HG03097 (cell line): ENCODE measurements at regions not wholly inside any gene's neighbourhood (a gene's known extent, or its start where the extent isn't known, plus 50 kb on each side); places are given as distances from the start of the nearest gene placed in this dataset.

Experiments
- ATAC-seq: cut with Tn5 transposase; IDR thresholded peaks from one replicate; pipeline ENCODE4 v1.9.1; 2021; ENCODE audit not compliant: unreplicated experiment, low FRiP score

DNA sequence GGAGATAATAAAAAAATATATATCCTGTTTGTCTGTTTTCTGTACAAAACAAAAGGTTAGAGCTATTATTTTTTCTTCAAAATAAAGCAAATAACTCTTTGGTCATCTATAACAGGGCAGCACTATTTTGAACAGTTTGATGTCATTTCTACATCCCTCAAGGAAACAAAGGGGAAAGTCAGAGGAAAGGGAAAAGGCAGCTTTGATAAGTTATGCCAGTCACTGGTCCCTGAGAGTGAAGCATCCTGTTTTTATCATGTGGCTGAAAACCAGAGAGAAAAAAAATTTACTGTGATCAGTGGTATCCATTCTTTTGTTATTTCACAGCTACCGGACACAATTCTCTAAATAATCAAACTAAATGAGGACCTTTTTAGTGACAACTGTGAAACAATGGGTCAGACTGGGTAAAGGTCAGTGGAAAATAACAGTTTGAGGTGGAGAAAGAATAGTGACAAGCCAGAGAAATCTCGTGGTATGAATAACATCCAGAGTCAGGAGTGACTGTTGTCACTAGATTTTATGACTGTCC, 356.0 kb downstream of the HDGFL1 start:
- ATAC-seq, result no peak

DNA sequence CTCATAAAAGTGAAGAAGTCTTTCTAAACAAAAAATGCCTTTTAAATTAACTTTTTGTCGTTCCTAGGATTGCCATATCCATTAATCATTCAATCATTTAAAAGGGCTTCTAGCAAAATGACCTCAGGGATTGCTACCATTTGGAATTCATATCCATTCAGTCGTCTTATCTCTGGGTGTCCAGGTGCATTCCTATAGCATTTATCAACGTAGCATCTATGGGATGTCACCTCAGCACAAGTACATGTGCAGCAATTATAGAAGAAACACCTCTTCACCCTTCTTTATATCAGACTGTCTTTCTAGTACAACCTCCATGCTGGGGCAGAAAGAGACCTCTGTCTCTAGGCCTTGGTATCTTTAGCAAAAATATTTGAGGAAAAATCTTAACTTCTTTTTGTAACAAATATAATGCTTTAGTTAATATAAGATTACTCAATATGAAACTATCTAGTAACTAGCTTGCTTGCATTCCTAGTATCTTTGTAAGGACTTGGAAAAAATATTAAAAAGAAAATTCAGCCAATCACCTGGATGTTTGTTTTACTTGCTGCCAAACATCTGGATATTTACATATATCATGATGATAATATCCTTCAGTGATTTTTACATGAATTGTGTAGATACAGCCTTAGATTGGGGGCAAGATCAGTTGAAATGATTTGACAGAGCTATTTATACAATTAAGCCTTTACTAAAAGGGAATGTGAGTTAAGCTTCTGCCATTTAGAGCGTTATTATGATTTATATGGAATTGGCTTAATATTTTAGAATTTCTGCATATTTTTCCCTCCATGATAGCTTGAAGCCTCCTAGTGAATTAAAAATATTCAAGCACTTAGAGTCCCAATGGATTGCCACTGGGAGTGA, 356.8 kb downstream of the HDGFL1 start:
- no peak for ATAC-seq

DNA sequence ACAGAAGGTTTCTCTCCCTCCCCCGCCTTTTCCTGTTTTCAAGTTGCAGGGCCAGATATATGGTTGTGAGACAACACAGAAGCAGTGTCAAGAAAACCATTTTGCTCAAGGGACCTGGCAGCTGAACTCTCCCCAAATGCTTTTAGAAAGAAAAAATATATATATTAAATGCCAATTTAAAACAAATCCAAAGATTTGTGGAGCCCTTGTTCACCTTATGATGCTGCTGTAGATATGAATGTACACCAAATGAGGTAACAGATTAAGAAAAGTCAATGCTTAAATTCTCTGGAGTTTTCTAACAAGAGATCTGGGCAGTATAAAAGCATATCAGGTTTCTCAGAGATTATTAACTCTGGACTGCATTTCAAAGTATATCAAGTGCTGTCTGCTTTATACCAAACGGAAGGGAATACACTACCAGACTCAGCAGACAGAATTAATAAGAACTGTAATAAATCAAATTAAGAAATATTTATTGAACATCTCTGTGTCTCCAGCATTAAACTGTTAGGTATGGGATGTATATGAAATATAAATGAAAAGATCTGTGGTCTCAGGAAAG, 357.5 kb downstream of the HDGFL1 start:
- ATAC-seq, result no peak

DNA sequence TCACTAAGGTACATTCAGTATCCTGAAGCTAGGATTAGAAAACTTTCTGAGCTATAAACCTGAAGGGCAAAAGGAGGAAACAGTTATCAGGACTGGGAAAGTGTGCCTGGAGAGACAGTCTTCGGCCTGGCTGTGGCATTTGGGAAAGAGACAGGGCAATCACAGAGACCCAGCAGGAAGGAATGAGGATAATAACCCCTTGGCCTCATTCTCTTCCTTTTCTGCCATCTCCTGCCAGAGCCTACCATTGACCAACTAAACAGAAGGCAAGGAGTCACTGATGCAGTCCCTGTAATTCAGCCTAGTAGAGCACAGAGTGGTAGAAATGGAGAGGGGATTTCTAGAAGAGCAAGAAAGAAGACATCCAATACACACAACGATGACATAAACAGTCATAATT, 359.4 kb downstream of the HDGFL1 start:
- ATAC-seq, result no peak

GRCh38 chr6:22929311-22929985, 360.1 kb downstream of the HDGFL1 start:
- no peak for ATAC-seq

- ATAC-seq, result no peak
Observed at GRCh38 chr6:22940581-22941290, 371.4 kb downstream of the HDGFL1 start.

DNA sequence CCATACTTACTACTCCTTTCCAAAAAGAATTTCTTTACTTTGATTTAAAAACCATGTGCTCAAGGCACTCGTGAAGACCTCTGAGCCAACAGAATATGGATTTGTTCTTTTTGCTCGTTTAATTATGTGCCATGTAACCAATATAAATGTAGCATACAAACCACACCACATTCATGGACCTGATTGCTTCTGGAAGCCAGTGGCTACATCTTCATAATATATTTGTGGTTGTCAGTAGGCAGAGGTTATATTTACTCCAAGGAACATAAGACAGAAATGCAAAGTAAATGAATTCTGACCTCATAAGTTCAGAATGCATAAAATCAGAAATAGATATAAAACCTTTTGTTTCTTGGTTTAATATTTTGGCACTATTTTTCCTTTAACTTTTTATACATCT, 373.0 kb downstream of the HDGFL1 start:
- no peak for ATAC-seq

DNA sequence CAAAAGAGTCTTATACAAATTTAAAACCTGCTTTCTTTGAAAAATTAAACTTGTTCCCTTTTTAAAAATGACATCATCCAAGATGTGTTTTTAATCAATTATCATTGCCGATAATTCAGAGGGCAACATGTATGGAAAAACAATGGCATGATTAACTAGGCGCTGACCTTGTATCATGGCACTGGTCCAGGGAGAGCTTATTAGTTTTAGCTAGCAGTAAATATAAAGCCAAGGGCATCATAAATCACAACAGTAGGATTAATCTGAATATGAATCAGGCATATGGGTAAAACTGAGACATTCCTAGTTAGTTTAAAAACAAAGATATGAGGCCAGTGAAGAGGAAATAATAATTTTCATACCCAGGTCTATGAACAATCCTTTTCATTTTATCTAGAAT, 374.0 kb downstream of the HDGFL1 start:
- no peak for ATAC-seq

DNA sequence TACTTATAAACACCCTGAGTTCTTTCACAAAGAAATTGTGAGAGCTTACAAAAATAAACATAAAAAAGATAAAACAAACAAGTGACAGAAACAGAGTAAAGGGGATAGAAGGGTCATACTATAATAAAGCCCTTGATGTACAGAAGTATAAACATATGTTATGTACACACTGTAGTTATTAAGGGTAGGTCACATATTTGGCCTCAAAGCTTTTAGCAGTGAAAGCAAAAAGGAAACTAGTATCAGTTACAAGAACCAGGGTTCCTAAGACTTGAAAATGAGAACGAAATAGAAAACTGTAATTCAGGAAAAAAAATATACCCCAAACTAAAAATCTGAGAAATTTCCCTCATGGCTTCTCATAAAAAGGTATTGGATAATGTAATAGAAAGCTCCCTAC, 380.6 kb downstream of the HDGFL1 start:
- ATAC-seq, result no peak

GRCh38 chr6:22952097-22952496, 382.7 kb downstream of the HDGFL1 start:
- ATAC-seq, result no peak

GRCh38 chr6:22954749-22955385, 385.5 kb downstream of the HDGFL1 start:
- ATAC-seq, result peak; percentile 86

DNA sequence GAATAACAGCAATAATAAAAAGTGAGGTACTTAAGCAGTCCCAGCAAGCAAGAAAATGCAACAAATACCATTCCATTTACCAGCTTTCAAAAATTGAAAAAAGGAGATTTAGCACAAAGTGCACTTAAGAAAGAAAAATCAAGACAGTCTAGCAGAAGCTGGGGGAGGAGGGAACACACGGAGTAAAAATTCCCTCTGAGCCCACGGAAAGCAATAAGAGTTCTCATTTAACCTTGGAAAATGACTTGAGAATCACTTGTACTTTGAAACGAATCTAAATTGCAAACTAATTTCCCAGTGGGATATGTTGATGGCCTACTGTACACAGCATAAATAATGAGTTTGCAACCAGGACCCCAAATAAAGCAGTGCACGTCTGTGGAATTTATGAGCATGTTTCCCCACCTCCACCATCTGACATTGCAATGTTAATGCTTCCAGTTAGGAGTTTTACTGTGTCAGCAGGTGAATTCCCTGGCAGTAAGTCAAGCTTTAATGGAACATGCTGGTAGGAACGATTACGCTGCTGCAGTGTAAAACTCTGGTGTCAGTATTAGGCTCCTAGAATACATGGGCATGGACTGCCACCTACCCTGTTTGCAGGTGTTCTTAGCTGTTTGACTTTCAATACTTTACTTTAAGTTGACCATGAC, 386.8 kb downstream of the HDGFL1 start:
- no peak for ATAC-seq

DNA sequence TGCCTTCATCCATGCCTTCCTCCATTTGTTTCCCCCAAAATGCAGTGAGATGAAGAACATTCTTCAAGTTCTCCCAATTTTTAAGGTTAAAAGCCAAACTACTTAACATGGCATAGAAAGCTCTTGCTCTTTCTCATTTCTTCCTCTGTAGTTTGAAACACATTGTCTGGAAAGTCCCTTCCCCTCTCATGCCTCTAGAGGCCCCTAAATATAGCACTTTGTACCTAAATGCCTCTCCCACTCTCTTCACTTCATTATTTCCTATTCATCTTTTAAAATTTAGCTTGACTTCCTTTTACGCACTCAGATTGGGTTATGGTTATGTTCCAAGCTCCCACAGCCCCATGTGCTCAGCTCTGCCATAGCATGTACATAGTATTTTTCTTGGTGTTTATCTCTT, 389.3 kb downstream of the HDGFL1 start:
- no peak for ATAC-seq

DNA sequence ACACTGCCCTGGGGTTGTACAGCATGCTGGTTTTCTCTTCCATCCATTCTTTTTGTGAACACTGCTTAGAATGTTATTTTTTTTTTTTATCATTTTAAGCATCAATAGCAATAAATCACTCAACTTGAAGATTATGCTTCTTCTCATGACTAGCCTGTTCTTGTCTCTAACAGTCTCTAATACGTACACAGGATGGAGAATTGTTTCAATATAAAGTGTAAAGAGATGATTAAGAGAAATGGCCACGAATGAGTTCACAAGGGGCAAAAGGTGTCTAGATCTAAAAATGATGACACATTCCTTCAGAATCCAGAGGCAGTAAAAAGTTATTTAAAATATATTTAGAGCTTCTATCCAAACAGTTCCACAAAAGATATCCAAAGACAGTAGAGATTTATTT, 390.2 kb downstream of the HDGFL1 start:
- no peak for ATAC-seq

DNA sequence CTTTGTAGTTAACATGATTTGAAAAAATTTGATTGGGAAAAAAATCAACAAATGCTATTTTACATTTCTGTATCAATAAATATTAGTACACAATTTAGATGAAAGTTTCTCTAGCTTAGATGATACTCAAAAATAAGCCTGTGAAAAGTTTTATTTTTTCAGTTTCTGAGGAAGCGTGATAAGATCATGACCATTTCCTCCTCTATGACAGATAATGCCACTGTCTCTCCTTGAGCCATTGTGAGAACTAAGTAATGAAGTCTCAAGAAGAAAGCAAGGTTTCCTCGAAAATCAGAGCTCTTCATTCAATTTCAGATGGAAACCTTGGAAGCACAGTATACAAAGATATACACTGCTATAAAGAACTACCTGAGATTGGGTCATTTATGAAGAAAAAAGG, 395.0 kb downstream of the HDGFL1 start:
- no peak for ATAC-seq

GRCh38 chr6:22965889-22966288, 396.5 kb downstream of the HDGFL1 start:
- ATAC-seq, result no peak

GRCh38 chr6:22966691-22967422, 397.5 kb downstream of the HDGFL1 start:
- ATAC-seq, result no peak

DNA sequence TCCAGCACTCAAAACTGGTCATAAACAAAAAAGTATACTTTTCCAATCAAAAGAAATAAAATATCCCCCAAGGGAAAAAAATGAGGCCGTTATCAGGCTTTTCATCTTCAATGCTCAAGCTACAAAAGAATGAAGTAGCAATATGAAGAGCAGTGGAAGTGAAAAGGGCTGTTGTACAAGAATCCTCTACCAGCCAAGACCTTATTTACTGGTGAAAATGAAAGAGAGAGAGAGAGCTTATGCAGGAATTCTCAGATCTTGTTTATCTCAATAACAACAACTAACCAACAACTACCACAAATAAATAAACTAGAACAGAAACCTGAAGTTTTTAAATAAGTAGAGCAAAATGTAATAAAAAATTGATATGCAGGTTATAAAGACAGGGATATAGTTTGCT, 400.6 kb downstream of the HDGFL1 start:
- no peak for ATAC-seq

- no peak for ATAC-seq
Observed at GRCh38 chr6:22972771-22973170, 403.4 kb downstream of the HDGFL1 start.
